Hippocampal formation (tissue), 2 donors: ENCODE measurements at regions not wholly inside any gene's neighbourhood (a gene's known extent, or its start where the extent isn't known, plus 50 kb on each side); places are given as distances from the start of the nearest gene placed in this dataset.
"Not testable (repeated sequence)": the region's sequence is repeated elsewhere in the genome, so short reads cannot be mapped to it uniquely, and the experiment has no call there.

Experiments used
- DNase-seq, 2 donors: peaks; one replicate each; lab custom pipeline; 2025; lab: John Stamatoyannopoulos, UW

GRCh38 chr20:52312132-52312729, 120.7 kb upstream of the ZFP64 start:
- DNase-seq = peak; percentile 5 to 34

- DNase-seq = no peak
These were observed 119.7 kb upstream of the ZFP64 start for GRCh38 chr20:52311209-52311794.

GRCh38 chr20:52309181-52309580, 117.6 kb upstream of the ZFP64 start:
- DNase-seq = no peak

- DNase-seq = no peak
These were observed 114.9 kb upstream of the ZFP64 start for GRCh38 chr20:52306477-52306876.

GRCh38 chr20:52305858-52306257, 114.3 kb upstream of the ZFP64 start:
- DNase-seq = no peak

- no peak for DNase-seq
These were observed 113.6 kb upstream of the ZFP64 start for GRCh38 chr20:52305024-52305645.

- DNase-seq = no peak
These were observed 111.8 kb upstream of the ZFP64 start for GRCh38 chr20:52303281-52303950.

GRCh38 chr20:52302736-52303135, 111.2 kb upstream of the ZFP64 start:
- DNase-seq = no peak

- not testable (repeated sequence) for DNase-seq
These were observed 110.5 kb upstream of the ZFP64 start for GRCh38 chr20:52302051-52302450.

GRCh38 chr20:52295556-52295955, 104.0 kb upstream of the ZFP64 start:
- no peak for DNase-seq

- no peak for DNase-seq
These were observed 102.6 kb upstream of the ZFP64 start for GRCh38 chr20:52294106-52294628.

- no peak for DNase-seq
These were observed 99.5 kb upstream of the ZFP64 start for GRCh38 chr20:52291109-52291508.

- DNase-seq = no peak
These were observed 99.0 kb upstream of the ZFP64 start for GRCh38 chr20:52290569-52290968.

GRCh38 chr20:52289956-52290565, 98.5 kb upstream of the ZFP64 start:
- no peak for DNase-seq

- DNase-seq = no peak
These were observed 88.8 kb upstream of the ZFP64 start for GRCh38 chr20:52280407-52280806.

- no peak for DNase-seq
These were observed 88.1 kb upstream of the ZFP64 start for GRCh38 chr20:52279706-52280105.

- DNase-seq = no peak
These were observed 83.7 kb upstream of the ZFP64 start for GRCh38 chr20:52275181-52275691.

- DNase-seq = no peak
These were observed 79.1 kb upstream of the ZFP64 start for GRCh38 chr20:52270696-52271095.

- no peak for DNase-seq
These were observed 78.5 kb upstream of the ZFP64 start for GRCh38 chr20:52270001-52270606.

- no peak for DNase-seq
These were observed 77.7 kb upstream of the ZFP64 start for GRCh38 chr20:52269321-52269720.

- DNase-seq = no peak
These were observed 76.7 kb upstream of the ZFP64 start for GRCh38 chr20:52268184-52268749.
